ENCODE measurements at regions not wholly inside any gene's neighbourhood (a gene's known extent, or its start where the extent isn't known, plus 50 kb on each side); places are given as distances from the start of the nearest gene placed in this dataset.

DNA sequence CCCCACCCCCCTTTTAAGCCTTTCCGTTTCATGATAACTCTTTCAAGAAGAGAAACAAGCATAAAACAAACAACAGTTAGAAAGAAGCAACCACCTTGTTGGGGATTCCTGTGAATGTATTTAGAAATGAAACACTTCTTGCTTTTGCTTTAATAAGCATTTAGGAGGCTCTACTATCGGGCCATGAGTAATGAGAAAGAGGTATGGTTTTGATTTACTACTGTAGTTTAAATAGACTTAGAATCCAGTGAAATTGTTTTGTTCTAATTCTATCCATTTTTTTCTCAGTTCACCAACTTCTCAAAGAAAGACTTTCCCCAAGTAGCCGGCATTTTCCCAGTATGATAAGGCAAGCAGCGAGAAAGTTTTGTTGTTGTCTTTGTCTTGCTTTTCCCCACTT lies 168.7 kb upstream of the HABP2 start:
- Histone ChIP-seq H3K9ac (ENCODE audit: low read length) (no peak overlapping the region), H3K4me3 (ENCODE audit: low read length) (no peak overlapping the region), H3K27me3 (ENCODE audit: control insufficient read depth, insufficient read depth, low read length) (no peaks in the 10 kb centered on the region), H3K9me3 (ENCODE audit: control insufficient read depth, low read length) (no peaks in the 10 kb centered on the region), H3K36me3 (ENCODE audit: control insufficient read depth, insufficient read depth, low read length) (no peaks in the 10 kb centered on the region), H3K4me1 (ENCODE audit: control insufficient read depth, insufficient read depth, low read length) (peaks cover 4% of the 10 kb centered on the region)

DNA sequence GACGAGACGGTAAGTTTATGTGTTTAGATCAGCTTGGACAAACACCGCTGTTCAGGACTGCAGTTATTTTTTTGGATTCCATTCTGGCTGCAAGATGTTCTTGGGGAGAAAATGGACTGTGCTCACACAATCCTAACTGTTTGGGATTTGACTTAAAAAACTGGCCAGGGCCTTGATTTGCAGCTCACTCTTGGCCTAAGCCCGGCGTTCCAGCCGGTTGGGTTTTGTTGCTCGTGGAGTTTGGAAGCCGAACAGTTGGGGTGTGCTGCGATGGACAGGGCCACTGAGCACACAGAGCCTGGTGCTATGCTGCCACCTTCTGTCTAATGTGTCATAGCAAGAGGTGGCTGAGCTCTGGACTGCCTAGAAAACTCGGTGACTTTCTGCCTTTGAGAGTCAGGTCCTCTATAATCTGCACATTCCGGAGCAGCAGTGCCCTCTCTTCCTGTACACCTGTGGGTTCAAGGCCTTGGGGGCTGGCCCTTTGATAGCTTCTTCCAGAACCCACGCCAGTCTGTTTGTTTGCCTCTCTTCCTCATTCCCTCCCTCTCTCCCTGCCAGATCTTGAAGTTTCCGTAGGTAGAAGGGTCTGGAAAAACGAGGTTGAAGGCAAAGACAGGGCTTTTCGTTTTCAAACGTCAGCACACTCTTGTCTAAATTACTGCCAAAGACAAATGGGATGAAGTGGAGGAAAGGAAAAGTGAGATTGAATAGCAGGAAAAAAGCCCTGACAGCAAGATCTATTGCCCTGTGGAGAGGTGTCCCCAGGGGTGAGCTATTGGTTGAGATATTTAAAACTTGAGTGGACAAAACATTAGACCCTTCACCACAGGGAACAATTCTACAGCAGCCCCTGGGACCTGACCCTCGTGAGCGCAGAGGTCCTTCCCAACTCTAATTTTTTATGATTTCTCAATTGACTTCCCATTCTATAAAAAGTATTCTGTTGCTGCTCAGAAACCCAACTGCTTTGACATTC lies 167.5 kb upstream of the HABP2 start:
- Histone ChIP-seq H3K4me1 (ENCODE audit: control insufficient read depth, insufficient read depth, low read length) (peaks cover 4% of the 10 kb centered on the region), H3K9ac (ENCODE audit: low read length) (no peak overlapping the region), H3K27me3 (ENCODE audit: control insufficient read depth, insufficient read depth, low read length) (no peaks in the 10 kb centered on the region), H3K36me3 (ENCODE audit: control insufficient read depth, insufficient read depth, low read length) (no peaks in the 10 kb centered on the region), H3K4me3 (ENCODE audit: low read length) (no peak overlapping the region), H3K9me3 (ENCODE audit: control insufficient read depth, low read length) (no peaks in the 10 kb centered on the region)

DNA sequence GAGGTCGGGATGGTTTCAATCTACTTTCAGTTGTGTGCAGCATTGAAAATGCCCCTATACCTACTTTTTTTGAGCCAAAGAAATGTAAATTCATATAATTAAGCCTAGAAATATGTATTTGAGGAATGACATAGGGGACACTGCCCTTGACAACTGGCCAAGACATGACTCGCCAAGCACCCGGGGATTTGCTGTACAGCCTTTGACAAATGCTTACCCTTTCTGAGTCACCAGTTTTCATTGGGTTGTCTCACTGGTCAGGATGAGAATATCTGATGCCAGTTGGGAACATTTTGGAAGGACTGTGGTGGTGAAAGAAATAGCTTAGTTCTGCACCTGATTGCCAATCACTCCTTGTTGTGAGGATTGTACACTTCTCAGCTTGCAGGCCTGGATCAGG lies 166.8 kb upstream of the HABP2 start:
- no peaks in the 10 kb centered on the region for H3K27me3 ChIP-seq (ENCODE audit: control insufficient read depth, insufficient read depth, low read length)
- no peak overlapping the region for H3K4me3 ChIP-seq (ENCODE audit: low read length)
- no peaks in the 10 kb centered on the region for H3K9me3 ChIP-seq (ENCODE audit: control insufficient read depth, low read length)
- peaks cover 4% of the 10 kb centered on the region for H3K4me1 ChIP-seq (ENCODE audit: control insufficient read depth, insufficient read depth, low read length)
- H3K36me3 ChIP-seq (ENCODE audit: control insufficient read depth, insufficient read depth, low read length), result no peaks in the 10 kb centered on the region
- H3K9ac ChIP-seq (ENCODE audit: low read length), result no peak overlapping the region

DNA sequence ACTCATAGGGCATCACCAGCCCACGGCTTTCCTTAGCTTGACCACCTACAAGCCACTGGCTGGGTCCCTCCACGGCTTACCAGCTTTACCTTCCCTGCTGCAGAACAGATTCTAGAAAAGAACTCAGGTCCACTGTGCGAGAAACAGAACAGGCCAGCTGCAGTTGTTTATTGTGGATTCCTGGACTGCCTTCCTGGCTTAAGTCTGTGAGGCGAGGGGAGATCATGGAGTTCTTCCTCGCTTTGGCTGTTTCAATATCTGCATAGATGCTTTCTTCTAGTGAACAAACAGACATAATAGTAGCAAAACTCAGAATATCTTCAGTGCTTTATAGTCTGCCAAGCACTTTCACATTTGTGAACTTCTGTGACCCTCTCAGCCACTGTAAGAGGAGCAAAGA lies 162.9 kb upstream of the HABP2 start:
- Histone ChIP-seq H3K4me1 (ENCODE audit: control insufficient read depth, insufficient read depth, low read length) (peaks cover 4% of the 10 kb centered on the region), H3K9ac (ENCODE audit: low read length) (no peak overlapping the region), H3K9me3 (ENCODE audit: control insufficient read depth, low read length) (no peaks in the 10 kb centered on the region), H3K36me3 (ENCODE audit: control insufficient read depth, insufficient read depth, low read length) (no peaks in the 10 kb centered on the region), H3K27me3 (ENCODE audit: control insufficient read depth, insufficient read depth, low read length) (no peaks in the 10 kb centered on the region), H3K4me3 (ENCODE audit: low read length) (no peak overlapping the region)

DNA sequence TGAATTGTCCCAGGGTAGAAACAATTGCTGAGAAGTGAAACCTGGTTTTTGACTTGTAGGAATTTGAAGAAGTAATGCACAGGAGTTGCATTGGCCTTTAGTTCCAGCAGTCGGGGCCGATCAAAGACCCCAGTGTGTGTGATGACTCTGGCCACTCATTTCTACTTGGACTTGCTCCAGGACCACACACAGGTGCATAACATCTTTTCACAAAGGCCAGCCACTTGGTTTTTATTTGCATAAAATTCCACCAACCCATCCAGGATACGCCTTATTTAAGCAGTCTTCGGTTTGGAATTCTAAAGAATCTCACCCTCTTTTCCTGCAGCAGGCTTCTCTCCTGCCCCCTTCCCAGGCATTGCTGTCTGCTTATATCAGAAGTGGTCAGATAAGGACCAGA lies 162.0 kb upstream of the HABP2 start:
- Histone ChIP-seq H3K9me3 (ENCODE audit: control insufficient read depth, low read length) (no peaks in the 10 kb centered on the region), H3K27me3 (ENCODE audit: control insufficient read depth, insufficient read depth, low read length) (no peaks in the 10 kb centered on the region), H3K9ac (ENCODE audit: low read length) (no peak overlapping the region), H3K4me3 (ENCODE audit: low read length) (no peak overlapping the region), H3K4me1 (ENCODE audit: control insufficient read depth, insufficient read depth, low read length) (no peaks in the 10 kb centered on the region), H3K36me3 (ENCODE audit: control insufficient read depth, insufficient read depth, low read length) (no peaks in the 10 kb centered on the region)

DNA sequence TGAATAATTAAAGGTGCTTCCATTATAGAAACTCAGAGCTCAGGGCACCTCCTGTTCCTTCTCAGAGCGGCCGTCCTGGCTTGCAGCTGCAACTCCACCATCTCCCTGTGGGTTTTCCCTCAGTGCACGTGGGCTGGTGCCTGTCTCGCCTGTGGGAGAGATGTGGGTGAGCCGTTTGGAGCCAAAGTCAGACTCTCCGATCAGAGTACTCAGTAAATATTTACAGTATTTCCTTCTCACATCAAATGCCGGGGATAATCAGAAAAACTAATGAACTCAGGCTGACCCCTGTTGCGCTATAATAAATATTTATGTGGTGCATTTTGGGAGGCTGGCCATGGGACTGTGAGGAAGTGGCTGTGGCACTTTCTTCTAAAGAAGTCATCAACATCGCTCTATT lies 155.8 kb upstream of the HABP2 start:
- H3K9me3 ChIP-seq (ENCODE audit: control insufficient read depth, low read length), result no peaks in the 10 kb centered on the region
- no peak overlapping the region for H3K9ac ChIP-seq (ENCODE audit: low read length)
- H3K27me3 ChIP-seq (ENCODE audit: control insufficient read depth, insufficient read depth, low read length), result no peaks in the 10 kb centered on the region
- H3K4me1 ChIP-seq (ENCODE audit: control insufficient read depth, insufficient read depth, low read length), result peaks cover 12% of the 10 kb centered on the region
- H3K36me3 ChIP-seq (ENCODE audit: control insufficient read depth, insufficient read depth, low read length), result no peaks in the 10 kb centered on the region
- H3K4me3 ChIP-seq (ENCODE audit: low read length), result no peak overlapping the region

DNA sequence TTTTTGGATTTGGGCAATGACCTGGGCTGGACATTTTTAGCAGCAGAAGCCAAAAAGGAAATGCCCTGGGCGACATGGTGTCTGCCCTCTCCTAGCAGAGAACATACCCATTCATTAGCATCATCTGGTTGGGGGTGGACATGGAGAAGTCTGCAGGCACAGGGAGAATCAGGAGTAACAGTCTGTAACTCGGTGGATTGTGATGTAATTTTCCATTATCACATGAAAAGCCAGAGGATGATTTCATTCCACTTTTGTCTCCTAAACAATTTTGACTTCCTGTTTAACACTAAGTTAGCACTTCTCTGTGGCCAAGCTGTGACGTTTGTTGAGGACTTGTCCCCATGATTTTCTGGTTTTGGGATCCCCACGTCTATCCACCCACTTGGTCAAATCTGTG lies 153.8 kb upstream of the HABP2 start:
- Histone ChIP-seq H3K9me3 (ENCODE audit: control insufficient read depth, low read length) (no peaks in the 10 kb centered on the region), H3K4me3 (ENCODE audit: low read length) (no peak overlapping the region)

DNA sequence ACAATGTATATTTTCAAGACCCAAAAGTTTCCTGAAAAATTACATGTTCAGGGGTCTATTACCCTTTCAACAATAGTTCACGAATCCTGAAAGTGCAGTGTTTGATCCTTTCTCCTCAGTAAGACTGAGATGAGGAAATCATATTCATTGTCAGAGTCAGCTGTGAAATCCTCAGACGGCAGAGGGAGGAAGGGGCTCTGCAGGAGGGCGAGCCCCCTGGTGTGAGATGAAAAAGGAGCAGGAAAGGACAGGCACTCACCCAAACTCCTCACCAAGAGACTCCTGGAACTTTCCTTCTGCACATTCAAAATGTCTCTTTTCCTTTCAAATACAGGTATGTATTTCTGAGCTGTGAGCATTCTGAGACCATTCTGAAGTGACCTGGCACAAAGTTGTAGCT lies 150.3 kb upstream of the HABP2 start:
- Histone ChIP-seq H3K4me1 (ENCODE audit: control insufficient read depth, insufficient read depth, low read length) (peaks cover 7% of the 10 kb centered on the region), H3K4me3 (ENCODE audit: low read length) (no peak overlapping the region), H3K27me3 (ENCODE audit: control insufficient read depth, insufficient read depth, low read length) (no peaks in the 10 kb centered on the region), H3K9ac (ENCODE audit: low read length) (no peak overlapping the region), H3K36me3 (ENCODE audit: control insufficient read depth, insufficient read depth, low read length) (no peaks in the 10 kb centered on the region), H3K9me3 (ENCODE audit: control insufficient read depth, low read length) (no peaks in the 10 kb centered on the region)

More for the DNA sequence above, 153.8 kb upstream of the HABP2 start:
- Histone ChIP-seq H3K9ac (ENCODE audit: low read length) (no peak overlapping the region), H3K27me3 (ENCODE audit: control insufficient read depth, insufficient read depth, low read length) (no peaks in the 10 kb centered on the region), H3K36me3 (ENCODE audit: control insufficient read depth, insufficient read depth, low read length) (no peaks in the 10 kb centered on the region), H3K4me1 (ENCODE audit: control insufficient read depth, insufficient read depth, low read length) (peaks cover 12% of the 10 kb centered on the region)

DNA sequence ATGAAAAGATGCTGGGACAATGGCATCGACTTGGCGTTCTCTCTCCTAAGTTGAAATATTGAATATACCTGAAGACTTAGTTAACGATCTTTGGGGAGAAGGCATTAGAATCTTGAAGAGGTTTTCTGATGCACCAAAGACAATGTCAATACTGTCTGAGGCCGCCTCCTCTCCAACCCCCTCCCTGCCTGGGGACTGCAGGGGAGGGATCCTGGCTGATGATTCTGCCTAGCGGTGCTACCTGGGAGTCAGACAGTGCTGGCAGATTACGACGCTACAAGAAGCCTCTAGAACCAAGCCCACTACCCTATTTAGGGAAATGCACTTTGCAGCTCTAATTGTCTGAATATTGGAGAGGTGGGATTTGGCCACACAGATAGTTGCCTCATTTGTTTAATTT lies 145.6 kb upstream of the HABP2 start:
- Histone ChIP-seq H3K27me3 (ENCODE audit: control insufficient read depth, insufficient read depth, low read length) (no peaks in the 10 kb centered on the region), H3K36me3 (ENCODE audit: control insufficient read depth, insufficient read depth, low read length) (no peaks in the 10 kb centered on the region), H3K4me1 (ENCODE audit: control insufficient read depth, insufficient read depth, low read length) (no peaks in the 10 kb centered on the region), H3K9me3 (ENCODE audit: control insufficient read depth, low read length) (no peaks in the 10 kb centered on the region), H3K9ac (ENCODE audit: low read length) (no peak overlapping the region), H3K4me3 (ENCODE audit: low read length) (no peak overlapping the region)

DNA sequence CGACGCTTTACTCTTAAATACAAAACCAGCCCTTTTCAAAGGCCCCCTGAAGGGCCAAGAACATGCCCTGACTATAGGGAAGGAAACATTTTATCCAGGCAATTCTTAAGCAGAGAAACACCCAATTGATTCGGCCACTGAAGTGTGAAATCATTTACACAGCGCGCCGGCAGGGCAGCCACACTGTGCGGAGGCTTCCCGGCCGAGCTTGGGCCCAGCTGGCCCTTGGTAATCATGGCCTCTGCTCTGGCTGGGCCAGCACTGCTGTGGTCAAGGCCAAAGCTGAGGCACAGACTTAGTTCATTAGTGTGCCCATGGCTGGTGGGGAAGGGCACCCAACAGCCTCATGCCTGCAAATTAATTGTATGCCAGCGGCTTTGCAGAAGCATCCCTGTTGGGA lies 143.7 kb upstream of the HABP2 start:
- H3K27me3 ChIP-seq (ENCODE audit: control insufficient read depth, insufficient read depth, low read length), result no peaks in the 10 kb centered on the region
- H3K36me3 ChIP-seq (ENCODE audit: control insufficient read depth, insufficient read depth, low read length), result no peaks in the 10 kb centered on the region
- no peaks in the 10 kb centered on the region for H3K9me3 ChIP-seq (ENCODE audit: control insufficient read depth, low read length)
- no peak overlapping the region for H3K9ac ChIP-seq (ENCODE audit: low read length)
- no peaks in the 10 kb centered on the region for H3K4me1 ChIP-seq (ENCODE audit: control insufficient read depth, insufficient read depth, low read length)
- H3K4me3 ChIP-seq (ENCODE audit: low read length), result no peak overlapping the region

DNA sequence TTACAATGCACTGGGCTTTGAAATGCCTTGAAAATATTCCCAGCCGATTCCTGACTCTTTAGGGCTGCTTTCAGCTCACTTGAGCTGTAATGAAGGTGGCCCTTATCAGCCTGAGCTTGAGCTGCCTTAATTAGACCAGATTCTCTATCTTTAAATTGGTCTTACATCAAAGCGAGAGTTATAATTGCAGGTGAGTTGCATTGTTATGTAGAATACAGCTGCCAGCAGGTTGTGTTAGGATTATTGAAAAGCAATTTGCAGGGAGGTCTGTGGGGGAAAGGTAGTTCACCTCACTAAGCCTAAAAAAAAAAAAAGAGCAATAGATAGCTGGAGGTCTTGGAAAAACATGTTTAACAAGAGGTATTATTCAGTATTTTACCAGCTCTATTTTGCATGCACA lies 142.2 kb upstream of the HABP2 start:
- H3K4me1 ChIP-seq (ENCODE audit: control insufficient read depth, insufficient read depth, low read length), result no peaks in the 10 kb centered on the region
- H3K4me3 ChIP-seq (ENCODE audit: low read length), result no peak overlapping the region
- no peaks in the 10 kb centered on the region for H3K36me3 ChIP-seq (ENCODE audit: control insufficient read depth, insufficient read depth, low read length)
- H3K27me3 ChIP-seq (ENCODE audit: control insufficient read depth, insufficient read depth, low read length), result no peaks in the 10 kb centered on the region
- no peak overlapping the region for H3K9ac ChIP-seq (ENCODE audit: low read length)
- H3K9me3 ChIP-seq (ENCODE audit: control insufficient read depth, low read length), result no peaks in the 10 kb centered on the region

DNA sequence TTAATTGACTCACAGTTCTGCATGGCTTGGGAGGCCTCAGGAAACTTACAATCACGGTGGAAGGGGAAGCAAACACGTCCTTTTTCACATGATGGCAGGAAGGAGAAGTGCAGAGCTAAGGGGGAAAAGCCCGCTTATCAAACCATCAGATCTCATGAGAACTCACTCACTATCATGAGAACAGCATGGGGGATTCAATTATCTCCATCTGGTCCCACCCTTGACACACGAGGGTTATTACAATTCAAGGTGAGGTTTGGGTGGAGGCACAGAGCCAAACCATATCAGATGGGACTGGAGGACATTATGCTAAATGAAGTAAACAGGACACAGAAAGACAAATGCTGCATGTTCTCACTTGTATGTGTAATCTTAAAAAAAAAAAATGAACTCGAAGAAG lies 141.4 kb upstream of the HABP2 start:
- H3K36me3 ChIP-seq (ENCODE audit: control insufficient read depth, insufficient read depth, low read length), result no peaks in the 10 kb centered on the region
- no peak overlapping the region for H3K9ac ChIP-seq (ENCODE audit: low read length)
- H3K9me3 ChIP-seq (ENCODE audit: control insufficient read depth, low read length), result no peaks in the 10 kb centered on the region
- no peaks in the 10 kb centered on the region for H3K4me1 ChIP-seq (ENCODE audit: control insufficient read depth, insufficient read depth, low read length)
- H3K4me3 ChIP-seq (ENCODE audit: low read length), result no peak overlapping the region
- H3K27me3 ChIP-seq (ENCODE audit: control insufficient read depth, insufficient read depth, low read length), result no peaks in the 10 kb centered on the region
